ENCODE measurements at regions not wholly inside any gene's neighbourhood (a gene's known extent, or its start where the extent isn't known, plus 50 kb on each side); places are given as distances from the start of the nearest gene placed in this dataset.

DNA sequence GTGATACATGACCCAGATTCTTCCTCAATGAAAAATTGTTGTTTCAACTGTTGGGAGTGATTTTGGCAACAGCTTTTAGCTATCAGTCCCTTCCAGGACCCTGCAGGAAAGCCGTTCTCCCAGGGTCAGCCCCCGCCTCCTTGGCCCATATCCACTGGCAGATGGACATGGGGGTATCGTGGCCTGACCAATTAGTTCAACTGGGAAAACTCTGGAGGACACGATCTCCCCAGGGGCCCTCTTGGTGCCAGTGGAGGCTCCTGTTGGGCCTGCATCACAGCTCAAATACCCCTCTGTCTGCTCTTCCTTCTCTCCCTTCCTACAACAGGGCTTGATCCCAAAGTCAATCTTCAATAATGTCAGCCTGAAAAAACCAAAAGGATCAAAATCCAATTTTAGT, 272.5 kb upstream of the B3GAT1 start:
- ATAC-seq (ENCODE audit: low FRiP score) (no peak), DNase-seq (no peak)
- no peaks in the 10 kb centered on the region for H3K4me1 ChIP-seq (ENCODE audit: control insufficient read depth in 1 of 2, insufficient read depth in 2 of 2, low read length in 2 of 2)
- no peaks in the 10 kb centered on the region for H3K36me3 ChIP-seq (ENCODE audit: control insufficient read depth in 1 of 2, insufficient read depth in 2 of 2, low read length in 1 of 2)
- 74 to 85% methylated on average over 4 of the region's 4 CpGs for WGBS, 2 donors
- no peaks in the 10 kb centered on the region for H3K9me3 ChIP-seq (ENCODE audit: control insufficient read depth, low read length)
- intact Hi-C loops (cut with DNase I): no loop called here
- no peak overlapping the region for H3K4me3 ChIP-seq (ENCODE audit: low read length in 2 of 2)
- no peak overlapping the region for H3K27ac ChIP-seq (ENCODE audit: low read depth in 1 of 2, low read length in 2 of 2)
- no peaks in the 10 kb centered on the region for H3K27me3 ChIP-seq (ENCODE audit: control insufficient read depth in 1 of 2, insufficient read depth in 2 of 2, low read length in 1 of 2)

DNA sequence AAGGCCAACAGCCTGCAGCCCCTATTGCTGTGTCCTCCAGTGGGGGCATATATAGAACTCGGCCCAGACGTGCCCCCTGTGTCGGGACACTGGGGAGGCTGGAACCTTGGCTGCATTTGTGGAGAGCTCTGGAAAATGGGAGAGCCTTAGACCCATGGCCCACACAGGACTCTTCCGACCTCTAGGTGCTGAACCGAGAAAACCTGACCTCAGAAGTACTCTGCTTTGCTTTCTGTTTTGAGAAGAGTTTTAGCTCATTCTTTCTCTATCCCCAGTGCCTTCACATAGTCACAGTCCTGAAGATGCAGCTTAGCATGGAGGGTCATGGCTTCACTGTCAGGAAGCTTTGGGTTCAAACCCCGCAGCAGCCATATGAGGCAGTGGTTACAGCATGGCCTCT, 271.8 kb upstream of the B3GAT1 start:
- WGBS, 2 donors: 92 to 98% methylated on average over 6 of the region's 6 CpGs
- no peaks in the 10 kb centered on the region for H3K27me3 ChIP-seq (ENCODE audit: control insufficient read depth in 1 of 2, insufficient read depth in 2 of 2, low read length in 1 of 2)
- H3K4me3 ChIP-seq (ENCODE audit: low read length in 2 of 2): no peak overlapping the region
- intact Hi-C loops (cut with DNase I): no loop called here
- DNase-seq: no peak
- no peak for ATAC-seq (ENCODE audit: low FRiP score)
- no peaks in the 10 kb centered on the region for H3K9me3 ChIP-seq (ENCODE audit: control insufficient read depth, low read length)
- no peaks in the 10 kb centered on the region for H3K4me1 ChIP-seq (ENCODE audit: control insufficient read depth in 1 of 2, insufficient read depth in 2 of 2, low read length in 2 of 2)
- H3K36me3 ChIP-seq (ENCODE audit: control insufficient read depth in 1 of 2, insufficient read depth in 2 of 2, low read length in 1 of 2): no peaks in the 10 kb centered on the region
- no peak overlapping the region for H3K27ac ChIP-seq (ENCODE audit: low read depth in 1 of 2, low read length in 2 of 2)

GRCh38 chr11:134682577-134682976, 270.5 kb upstream of the B3GAT1 start:
- Histone ChIP-seq H3K27ac (ENCODE audit: low read depth in 1 of 2, low read length in 2 of 2) (no peak overlapping the region), H3K36me3 (ENCODE audit: control insufficient read depth in 1 of 2, insufficient read depth in 2 of 2, low read length in 1 of 2) (no peaks in the 10 kb centered on the region), H3K27me3 (ENCODE audit: control insufficient read depth in 1 of 2, insufficient read depth in 2 of 2, low read length in 1 of 2) (no peaks in the 10 kb centered on the region), H3K4me1 (ENCODE audit: control insufficient read depth in 1 of 2, insufficient read depth in 2 of 2, low read length in 2 of 2) (no peaks in the 10 kb centered on the region), H3K4me3 (ENCODE audit: low read length in 2 of 2) (no peak overlapping the region), H3K9me3 (ENCODE audit: control insufficient read depth, low read length) (no peaks in the 10 kb centered on the region)
- WGBS, 2 donors: 88 to 93% methylated on average over 12 of the region's 12 CpGs
- intact Hi-C loops (cut with DNase I): no loop called here
- ATAC-seq (ENCODE audit: low FRiP score) (no peak), DNase-seq (peak in 1 of 2 donors; percentile 52)

- Histone ChIP-seq H3K9me3 (ENCODE audit: control insufficient read depth, low read length) (no peaks in the 10 kb centered on the region), H3K27ac (ENCODE audit: low read depth in 1 of 2, low read length in 2 of 2) (no peak overlapping the region), H3K4me1 (ENCODE audit: control insufficient read depth in 1 of 2, insufficient read depth in 2 of 2, low read length in 2 of 2) (no peaks in the 10 kb centered on the region), H3K4me3 (ENCODE audit: low read length in 2 of 2) (no peak overlapping the region), H3K27me3 (ENCODE audit: control insufficient read depth in 1 of 2, insufficient read depth in 2 of 2, low read length in 1 of 2) (no peaks in the 10 kb centered on the region), H3K36me3 (ENCODE audit: control insufficient read depth in 1 of 2, insufficient read depth in 2 of 2, low read length in 1 of 2) (no peaks in the 10 kb centered on the region)
- WGBS, 2 donors: 97% methylated on average over 2 of the region's 2 CpGs
- no peak for DNase-seq
- no peak for ATAC-seq (ENCODE audit: low FRiP score)
- intact Hi-C loops (cut with DNase I): no loop called here
Observed at GRCh38 chr11:134679592-134679991, 267.6 kb upstream of the B3GAT1 start.

- H3K9me3 ChIP-seq (ENCODE audit: control insufficient read depth, low read length): no peaks in the 10 kb centered on the region
- DNase-seq (no peak), ATAC-seq (ENCODE audit: low FRiP score) (no peak)
- no peaks in the 10 kb centered on the region for H3K27me3 ChIP-seq (ENCODE audit: control insufficient read depth in 1 of 2, insufficient read depth in 2 of 2, low read length in 1 of 2)
- 70 to 85% methylated on average over 3 of the region's 3 CpGs for WGBS, 2 donors
- no peaks in the 10 kb centered on the region for H3K4me1 ChIP-seq (ENCODE audit: control insufficient read depth in 1 of 2, insufficient read depth in 2 of 2, low read length in 2 of 2)
- H3K27ac ChIP-seq (ENCODE audit: low read depth in 1 of 2, low read length in 2 of 2): no peak overlapping the region
- intact Hi-C loops (cut with DNase I): no loop called here
- no peaks in the 10 kb centered on the region for H3K36me3 ChIP-seq (ENCODE audit: control insufficient read depth in 1 of 2, insufficient read depth in 2 of 2, low read length in 1 of 2)
- no peak overlapping the region for H3K4me3 ChIP-seq (ENCODE audit: low read length in 2 of 2)
Observed at GRCh38 chr11:134678744-134679143, 266.7 kb upstream of the B3GAT1 start.

GRCh38 chr11:134677891-134678551, 266.0 kb upstream of the B3GAT1 start:
- Histone ChIP-seq H3K36me3 (ENCODE audit: control insufficient read depth in 1 of 2, insufficient read depth in 2 of 2, low read length in 1 of 2) (no peaks in the 10 kb centered on the region), H3K4me3 (ENCODE audit: low read length in 2 of 2) (no peak overlapping the region), H3K27ac (ENCODE audit: low read depth in 1 of 2, low read length in 2 of 2) (no peak overlapping the region), H3K27me3 (ENCODE audit: control insufficient read depth in 1 of 2, insufficient read depth in 2 of 2, low read length in 1 of 2) (no peaks in the 10 kb centered on the region), H3K4me1 (ENCODE audit: control insufficient read depth in 1 of 2, insufficient read depth in 2 of 2, low read length in 2 of 2) (no peaks in the 10 kb centered on the region), H3K9me3 (ENCODE audit: control insufficient read depth, low read length) (no peaks in the 10 kb centered on the region)
- WGBS, 2 donors: 90 to 91% methylated on average over 7 of the region's 7 CpGs
- ATAC-seq (ENCODE audit: low FRiP score) (no peak), DNase-seq (peak in 1 of 2 donors; percentile 70)
- intact Hi-C loops (cut with DNase I): no loop called here

- no peaks in the 10 kb centered on the region for H3K27me3 ChIP-seq (ENCODE audit: control insufficient read depth in 1 of 2, insufficient read depth in 2 of 2, low read length in 1 of 2)
- ATAC-seq (ENCODE audit: low FRiP score) (no peak), DNase-seq (peak in 1 of 2 donors; percentile 48)
- no peak overlapping the region for H3K4me3 ChIP-seq (ENCODE audit: low read length in 2 of 2)
- no peaks in the 10 kb centered on the region for H3K9me3 ChIP-seq (ENCODE audit: control insufficient read depth, low read length)
- no peaks in the 10 kb centered on the region for H3K4me1 ChIP-seq (ENCODE audit: control insufficient read depth in 1 of 2, insufficient read depth in 2 of 2, low read length in 2 of 2)
- no peaks in the 10 kb centered on the region for H3K36me3 ChIP-seq (ENCODE audit: control insufficient read depth in 1 of 2, insufficient read depth in 2 of 2, low read length in 1 of 2)
- intact Hi-C loops (cut with DNase I): no loop called here
- 88 to 91% methylated on average over 9 of the region's 9 CpGs for WGBS, 2 donors
- H3K27ac ChIP-seq (ENCODE audit: low read depth in 1 of 2, low read length in 2 of 2): no peak overlapping the region
Observed at GRCh38 chr11:134677397-134677822, 265.4 kb upstream of the B3GAT1 start.

- Histone ChIP-seq H3K36me3 (ENCODE audit: control insufficient read depth in 1 of 2, insufficient read depth in 2 of 2, low read length in 1 of 2) (no peaks in the 10 kb centered on the region), H3K4me3 (ENCODE audit: low read length in 2 of 2) (no peak overlapping the region), H3K27ac (ENCODE audit: low read depth in 1 of 2, low read length in 2 of 2) (no peak overlapping the region), H3K9me3 (ENCODE audit: control insufficient read depth, low read length) (no peaks in the 10 kb centered on the region), H3K4me1 (ENCODE audit: control insufficient read depth in 1 of 2, insufficient read depth in 2 of 2, low read length in 2 of 2) (no peaks in the 10 kb centered on the region), H3K27me3 (ENCODE audit: control insufficient read depth in 1 of 2, insufficient read depth in 2 of 2, low read length in 1 of 2) (no peaks in the 10 kb centered on the region)
- intact Hi-C loops (cut with DNase I): no loop called here
- no peak for ATAC-seq (ENCODE audit: low FRiP score)
- no peak for DNase-seq
- WGBS, 2 donors: 85 to 89% methylated on average over 16 of the region's 16 CpGs
Observed at GRCh38 chr11:134676516-134677287, 264.7 kb upstream of the B3GAT1 start.

- intact Hi-C loops (cut with DNase I): no loop called here
- WGBS, 2 donors: 62 to 65% methylated on average over 5 of the region's 5 CpGs
- Histone ChIP-seq H3K27ac (ENCODE audit: low read depth in 1 of 2, low read length in 2 of 2) (no peak overlapping the region), H3K9me3 (ENCODE audit: control insufficient read depth, low read length) (no peaks in the 10 kb centered on the region), H3K27me3 (ENCODE audit: control insufficient read depth in 1 of 2, insufficient read depth in 2 of 2, low read length in 1 of 2) (no peaks in the 10 kb centered on the region), H3K4me1 (ENCODE audit: control insufficient read depth in 1 of 2, insufficient read depth in 2 of 2, low read length in 2 of 2) (no peaks in the 10 kb centered on the region), H3K4me3 (ENCODE audit: low read length in 2 of 2) (no peak overlapping the region), H3K36me3 (ENCODE audit: control insufficient read depth in 1 of 2, insufficient read depth in 2 of 2, low read length in 1 of 2) (no peaks in the 10 kb centered on the region)
- ATAC-seq (ENCODE audit: low FRiP score) (no peak), DNase-seq (no peak)
Observed at GRCh38 chr11:134675983-134676382, 263.9 kb upstream of the B3GAT1 start.

All from aorta (tissue), 5 donors.